ENCODE measurements at regions not wholly inside any gene's neighbourhood (a gene's known extent, or its start where the extent isn't known, plus 50 kb on each side); places are given as distances from the start of the nearest gene placed in this dataset.

GRCh38 chr11:120023551-120023950 is 114.4 kb downstream of the TRIM29 start:
- Histone ChIP-seq H2AFZ (ENCODE audit: low read length) (no peak overlapping the region), H3K79me2 (ENCODE audit: insufficient read depth, low read length) (no peaks in the 10 kb centered on the region), H3K36me3 (ENCODE audit: insufficient read depth, low read length) (no peaks in the 10 kb centered on the region), H3K9me3 (ENCODE audit: low read length) (no peaks in the 10 kb centered on the region), H3K27me3 (ENCODE audit: insufficient read depth, low read length) (no peaks in the 10 kb centered on the region), H3K9ac (ENCODE audit: low read length) (no peak overlapping the region), H3K4me2 (ENCODE audit: low read length) (no peak overlapping the region), H3K9me2 (ENCODE audit: low read depth, low read length) (no peaks in the 10 kb centered on the region), H3K27ac (ENCODE audit: low read depth, low read length, poor library complexity, severe bottlenecking) (no peak overlapping the region), H3K4me3 (ENCODE audit: low read depth, low read length, poor library complexity, severe bottlenecking) (no peak overlapping the region), H3K4me1 (ENCODE audit: insufficient read depth, low read length, severe bottlenecking) (no peaks in the 10 kb centered on the region), H4K20me1 (ENCODE audit: insufficient read depth, low read length) (no peaks in the 10 kb centered on the region), H3F3A (ENCODE audit: insufficient read depth, low read length) (no peaks in the 10 kb centered on the region)
- TF ChIP-seq CTCF (IDR thresholded peaks at IDR 0.05; ENCODE audit: low read length) = no peak

- H3K9me2 ChIP-seq (ENCODE audit: low read depth, low read length) = no peaks in the 10 kb centered on the region
- no peaks in the 10 kb centered on the region for H3F3A ChIP-seq (ENCODE audit: insufficient read depth, low read length)
- no peaks in the 10 kb centered on the region for H3K79me2 ChIP-seq (ENCODE audit: insufficient read depth, low read length)
- H3K4me1 ChIP-seq (ENCODE audit: insufficient read depth, low read length, severe bottlenecking) = no peaks in the 10 kb centered on the region
- H3K36me3 ChIP-seq (ENCODE audit: insufficient read depth, low read length) = no peaks in the 10 kb centered on the region
- H3K4me2 ChIP-seq (ENCODE audit: low read length) = no peak overlapping the region
- H3K27ac ChIP-seq (ENCODE audit: low read depth, low read length, poor library complexity, severe bottlenecking) = no peak overlapping the region
- H3K9ac ChIP-seq (ENCODE audit: low read length) = no peak overlapping the region
- no peaks in the 10 kb centered on the region for H4K20me1 ChIP-seq (ENCODE audit: insufficient read depth, low read length)
- TF ChIP-seq EZH2 (IDR thresholded peaks at IDR 0.05; ENCODE audit: borderline replicate concordance, low read length) = no peak
- TF ChIP-seq CTCF (IDR thresholded peaks at IDR 0.05; ENCODE audit: low read length) = no peak
- no peak overlapping the region for H2AFZ ChIP-seq (ENCODE audit: low read length)
- H3K9me3 ChIP-seq (ENCODE audit: low read length) = no peaks in the 10 kb centered on the region
- H3K4me3 ChIP-seq (ENCODE audit: low read depth, low read length, poor library complexity, severe bottlenecking) = no peak overlapping the region
- no peaks in the 10 kb centered on the region for H3K27me3 ChIP-seq (ENCODE audit: insufficient read depth, low read length)
Measured at GRCh38 chr11:120023120-120023519, 114.8 kb downstream of the TRIM29 start.

- no peak overlapping the region for H3K4me3 ChIP-seq (ENCODE audit: low read depth, low read length, poor library complexity, severe bottlenecking)
- H4K20me1 ChIP-seq (ENCODE audit: insufficient read depth, low read length) = no peaks in the 10 kb centered on the region
- no peaks in the 10 kb centered on the region for H3K9me3 ChIP-seq (ENCODE audit: low read length)
- no peaks in the 10 kb centered on the region for H3K9me2 ChIP-seq (ENCODE audit: low read depth, low read length)
- no peak overlapping the region for H2AFZ ChIP-seq (ENCODE audit: low read length)
- H3K4me2 ChIP-seq (ENCODE audit: low read length) = no peak overlapping the region
- no peaks in the 10 kb centered on the region for H3K27me3 ChIP-seq (ENCODE audit: insufficient read depth, low read length)
- H3K36me3 ChIP-seq (ENCODE audit: insufficient read depth, low read length) = no peaks in the 10 kb centered on the region
- H3F3A ChIP-seq (ENCODE audit: insufficient read depth, low read length) = no peaks in the 10 kb centered on the region
- H3K27ac ChIP-seq (ENCODE audit: low read depth, low read length, poor library complexity, severe bottlenecking) = no peak overlapping the region
- no peaks in the 10 kb centered on the region for H3K79me2 ChIP-seq (ENCODE audit: insufficient read depth, low read length)
- H3K4me1 ChIP-seq (ENCODE audit: insufficient read depth, low read length, severe bottlenecking) = no peaks in the 10 kb centered on the region
- H3K9ac ChIP-seq (ENCODE audit: low read length) = no peak overlapping the region
- TF ChIP-seq CTCF (IDR thresholded peaks at IDR 0.05; ENCODE audit: low read length) (no peak), EZH2 (IDR thresholded peaks at IDR 0.05; ENCODE audit: borderline replicate concordance, low read length) (no peak)
Measured at GRCh38 chr11:120022617-120023016, 115.3 kb downstream of the TRIM29 start.

All from OCI-LY1 (cell line).